ENCODE measurements at regions not wholly inside any gene's neighbourhood (a gene's known extent, or its start where the extent isn't known, plus 50 kb on each side); places are given as distances from the start of the nearest gene placed in this dataset.

GRCh38 chr10:44143556-44143955 lies 241.3 kb downstream of the CXCL12 start:
- no peaks in the 10 kb centered on the region for H3K4me1 ChIP-seq (ENCODE audit: control insufficient read depth, extremely low read depth, insufficient read depth, low read length)
- dilution Hi-C loops (cut with MboI; ENCODE audit: extremely low pct_ligation_motif_present, low sequenced_read_pairs) = no loop called here

GRCh38 chr10:44132361-44133289 lies 252.3 kb downstream of the CXCL12 start:
- no peaks in the 10 kb centered on the region for H3K4me1 ChIP-seq (ENCODE audit: control insufficient read depth, extremely low read depth, insufficient read depth, low read length)
- H3K4me3 ChIP-seq (ENCODE audit: control insufficient read depth in 2 of 3, extremely low read depth in 1 of 3, insufficient read depth in 2 of 3, low read depth in 1 of 3, low read length in 3 of 3) = no peak overlapping the region
- H3K9ac ChIP-seq (ENCODE audit: control insufficient read depth, extremely low read depth, insufficient read depth, low read length) = no peak overlapping the region
- H3K36me3 ChIP-seq (ENCODE audit: control insufficient read depth in 2 of 2, extremely low read depth in 1 of 2, insufficient read depth in 2 of 2, low read length in 2 of 2) = no peaks in the 10 kb centered on the region
- DNase-seq (ENCODE audit: low read depth, low spot score) = no peak
- no peaks in the 10 kb centered on the region for H4K20me1 ChIP-seq (ENCODE audit: control insufficient read depth, extremely low read depth, insufficient read depth, low read length)
- no peaks in the 10 kb centered on the region for H3K9me3 ChIP-seq (ENCODE audit: control insufficient read depth, low read depth, low read length)
- H3K4me2 ChIP-seq (ENCODE audit: control insufficient read depth, extremely low read depth, insufficient read depth, low read depth, low read length) = no peak overlapping the region
- no peaks in the 10 kb centered on the region for H3K79me2 ChIP-seq (ENCODE audit: control insufficient read depth, insufficient read depth, low read length)
- TF ChIP-seq CTCF (optimal IDR thresholded peaks at IDR 0.05 in 1 of 3, IDR thresholded peaks at IDR 0.05 in 1 of 3, conservative IDR thresholded peaks at IDR 0.05 in 1 of 3; ENCODE audit: extremely low read depth in 1 of 3, insufficient read depth in 2 of 3, low read length in 3 of 3) = no peak
- no peak for TF ChIP-seq EZH2 (IDR thresholded peaks at IDR 0.05; ENCODE audit: low read length)
- H3K27me3 ChIP-seq (ENCODE audit: control insufficient read depth, extremely low read depth, insufficient read depth, low read length) = no peaks in the 10 kb centered on the region
- no peak overlapping the region for H2AFZ ChIP-seq (ENCODE audit: control insufficient read depth, low read length)
- no peaks in the 10 kb centered on the region for H3K9me1 ChIP-seq (ENCODE audit: control insufficient read depth, extremely low read depth, insufficient read depth, low read length)
- no peak overlapping the region for H3K27ac ChIP-seq (ENCODE audit: control insufficient read depth, insufficient read depth, low read length)
- no peak for FAIRE-seq
- dilution Hi-C loops (cut with MboI; ENCODE audit: extremely low pct_ligation_motif_present, low sequenced_read_pairs) = no loop called here

More at GRCh38 chr10:44143556-44143955, 241.3 kb downstream of the CXCL12 start:
- Histone ChIP-seq H3K27ac (ENCODE audit: control insufficient read depth, insufficient read depth, low read length) (no peak overlapping the region), H4K20me1 (ENCODE audit: control insufficient read depth, extremely low read depth, insufficient read depth, low read length) (no peaks in the 10 kb centered on the region), H3K27me3 (ENCODE audit: control insufficient read depth, extremely low read depth, insufficient read depth, low read length) (no peaks in the 10 kb centered on the region), H3K4me2 (ENCODE audit: control insufficient read depth, extremely low read depth, insufficient read depth, low read depth, low read length) (no peak overlapping the region), H3K9me3 (ENCODE audit: control insufficient read depth, low read depth, low read length) (no peaks in the 10 kb centered on the region), H3K36me3 (ENCODE audit: control insufficient read depth in 2 of 2, extremely low read depth in 1 of 2, insufficient read depth in 2 of 2, low read length in 2 of 2) (no peaks in the 10 kb centered on the region), H3K79me2 (ENCODE audit: control insufficient read depth, insufficient read depth, low read length) (no peaks in the 10 kb centered on the region), H3K4me3 (ENCODE audit: control insufficient read depth in 2 of 3, extremely low read depth in 1 of 3, insufficient read depth in 2 of 3, low read depth in 1 of 3, low read length in 3 of 3) (no peak overlapping the region), H3K9ac (ENCODE audit: control insufficient read depth, extremely low read depth, insufficient read depth, low read length) (no peak overlapping the region), H2AFZ (ENCODE audit: control insufficient read depth, low read length) (no peak overlapping the region), H3K9me1 (ENCODE audit: control insufficient read depth, extremely low read depth, insufficient read depth, low read length) (no peaks in the 10 kb centered on the region)
- FAIRE-seq (no peak), DNase-seq (ENCODE audit: low read depth, low spot score) (no peak)
- no peak for TF ChIP-seq EZH2 (IDR thresholded peaks at IDR 0.05; ENCODE audit: low read length)
- TF ChIP-seq CTCF (optimal IDR thresholded peaks at IDR 0.05 in 1 of 3, IDR thresholded peaks at IDR 0.05 in 1 of 3, conservative IDR thresholded peaks at IDR 0.05 in 1 of 3; ENCODE audit: extremely low read depth in 1 of 3, insufficient read depth in 2 of 3, low read length in 3 of 3) = no peak
